KG1 (cell line): ENCODE measurements at regions not wholly inside any gene's neighbourhood (a gene's known extent, or its start where the extent isn't known, plus 50 kb on each side); places are given as distances from the start of the nearest gene placed in this dataset.
"Not testable (repeated sequence)": the region's sequence is repeated elsewhere in the genome, so short reads cannot be mapped to it uniquely, and the experiment has no call there.

Source experiments
- DNase-seq: peaks from one replicate; lab custom pipeline; 2025; lab: John Stamatoyannopoulos, UW

GRCh38 chr2:90293806-90294205 is 1602.3 kb downstream of the RPIA start:
- DNase-seq, result not testable (repeated sequence)

GRCh38 chr2:90295036-90295750 is 1603.7 kb downstream of the RPIA start:
- not testable (repeated sequence) for DNase-seq

DNA sequence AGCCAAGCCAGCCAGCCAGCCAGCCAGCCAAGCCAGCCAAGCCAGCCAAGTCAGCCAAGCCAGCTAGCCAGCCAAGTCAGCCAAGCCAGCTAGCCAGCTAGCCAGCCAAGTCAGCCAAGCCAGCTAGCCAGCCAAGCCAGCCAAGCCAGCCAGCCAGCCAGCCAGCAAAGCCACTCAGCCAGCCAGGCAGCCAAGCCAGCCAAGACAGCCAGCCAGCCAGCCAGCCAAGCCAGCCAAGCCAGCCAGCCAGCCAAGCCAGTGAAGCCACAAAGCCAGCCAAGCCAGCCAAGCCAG is 1605.0 kb downstream of the RPIA start:
- DNase-seq, result not testable (repeated sequence)

DNA sequence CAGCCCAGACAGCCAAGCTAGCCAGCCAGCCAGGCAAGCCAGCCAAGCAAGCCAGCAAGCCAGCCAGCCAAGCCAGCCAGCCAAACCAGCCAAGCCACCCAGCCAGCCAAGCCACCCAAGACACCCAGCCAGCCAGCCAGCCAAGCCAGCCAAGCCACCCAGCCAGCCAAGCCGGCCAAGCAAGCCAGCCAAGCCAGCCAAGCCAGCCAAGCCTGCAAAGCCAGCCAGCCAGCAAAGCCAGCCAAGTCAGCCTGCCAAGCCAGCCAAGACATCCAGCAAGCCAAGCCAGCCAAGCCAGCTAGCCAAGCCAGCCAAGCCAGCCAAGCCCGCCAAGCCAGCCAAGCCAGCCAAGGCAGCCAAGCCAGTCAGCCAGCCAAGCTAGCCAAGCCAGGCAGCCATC is 1606.2 kb downstream of the RPIA start:
- DNase-seq, result not testable (repeated sequence)

GRCh38 chr2:90298126-90298755 is 1606.8 kb downstream of the RPIA start:
- not testable (repeated sequence) for DNase-seq

DNA sequence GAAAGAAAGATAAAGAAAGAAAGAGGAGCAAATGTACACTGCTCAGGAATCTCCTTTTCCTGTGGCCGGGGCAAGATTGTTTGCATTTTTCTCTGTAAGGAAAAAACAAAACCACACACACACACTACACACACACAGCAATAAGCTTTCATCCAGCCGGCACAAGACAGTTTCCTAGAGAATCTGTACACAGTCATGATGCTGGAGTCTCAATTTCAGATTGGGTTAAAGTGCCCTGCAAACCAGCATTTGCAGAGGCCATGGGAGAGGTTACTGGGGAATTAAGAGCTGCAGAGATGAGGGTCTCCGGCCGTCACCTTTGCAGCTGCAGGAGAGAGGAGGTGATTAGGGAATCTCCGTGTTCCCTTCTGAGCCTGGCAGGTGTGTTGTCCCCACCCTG is 1607.5 kb downstream of the RPIA start:
- DNase-seq, result not testable (repeated sequence)

- DNase-seq, result not testable (repeated sequence)
Measured at GRCh38 chr2:90322982-90323381, 1631.5 kb downstream of the RPIA start.

- not testable (repeated sequence) for DNase-seq
Measured at GRCh38 chr2:90323612-90324558, 1632.4 kb downstream of the RPIA start.

GRCh38 chr2:90324672-90325071 is 1633.2 kb downstream of the RPIA start:
- DNase-seq, result not testable (repeated sequence)

DNA sequence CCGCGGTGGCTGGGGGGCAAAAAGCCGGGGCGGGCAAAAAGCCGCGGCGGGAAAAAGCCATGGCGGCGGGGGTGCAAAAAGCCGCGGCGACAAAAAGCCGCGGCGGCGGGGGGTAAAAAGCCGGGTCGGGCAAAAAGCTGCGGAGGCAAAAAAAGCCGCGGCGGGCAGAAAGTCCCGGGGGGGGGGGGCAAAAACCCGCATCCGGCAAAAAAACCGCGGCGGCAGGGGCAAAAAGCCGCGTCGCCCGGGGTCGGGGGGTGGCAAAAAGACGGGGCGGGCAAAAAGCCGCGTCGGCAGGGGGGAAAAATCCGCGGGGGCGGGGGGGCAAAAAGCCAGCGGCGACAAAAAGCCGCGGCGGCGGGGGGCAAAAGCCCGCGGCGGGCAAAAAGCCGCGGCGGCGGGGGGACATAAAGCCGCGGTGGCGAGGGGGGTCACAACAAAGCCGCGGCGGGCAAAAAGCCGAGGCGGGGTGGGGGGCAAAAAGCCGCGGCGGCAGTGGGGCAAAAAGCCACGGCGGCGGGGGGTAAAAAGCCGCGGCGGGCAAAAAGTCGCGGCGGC is 1634.4 kb downstream of the RPIA start:
- DNase-seq, result not testable (repeated sequence)

GRCh38 chr2:90355546-90355945 is 1664.1 kb downstream of the RPIA start:
- DNase-seq, result not testable (repeated sequence)

DNA sequence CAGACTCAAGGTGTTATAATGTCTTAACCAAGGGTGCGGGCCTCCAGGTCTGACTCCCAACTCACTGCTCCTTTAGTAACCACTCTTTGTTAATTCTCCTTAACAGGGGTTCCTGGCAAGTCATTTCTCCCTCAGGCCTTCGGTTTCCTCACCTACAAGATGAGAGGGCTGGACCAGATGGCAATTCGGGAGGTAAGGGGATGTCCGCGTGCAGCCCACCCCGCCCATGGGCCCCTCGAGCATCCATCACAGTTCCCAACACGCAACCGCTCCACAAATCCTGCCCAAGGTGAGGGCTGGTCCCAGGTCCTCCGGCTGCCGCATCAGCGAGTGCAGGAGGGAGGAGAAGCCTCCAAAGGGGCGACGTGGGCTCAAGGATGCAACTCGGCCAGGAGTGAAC is 1667.9 kb downstream of the RPIA start:
- not testable (repeated sequence) for DNase-seq

GRCh38 chr2:90359887-90360730 is 1668.6 kb downstream of the RPIA start:
- not testable (repeated sequence) for DNase-seq

- not testable (repeated sequence) for DNase-seq
Measured at GRCh38 chr2:90360731-90361035, 1669.2 kb downstream of the RPIA start.
